ENCODE measurements at regions not wholly inside any gene's neighbourhood (a gene's known extent, or its start where the extent isn't known, plus 50 kb on each side); places are given as distances from the start of the nearest gene placed in this dataset.

DNA sequence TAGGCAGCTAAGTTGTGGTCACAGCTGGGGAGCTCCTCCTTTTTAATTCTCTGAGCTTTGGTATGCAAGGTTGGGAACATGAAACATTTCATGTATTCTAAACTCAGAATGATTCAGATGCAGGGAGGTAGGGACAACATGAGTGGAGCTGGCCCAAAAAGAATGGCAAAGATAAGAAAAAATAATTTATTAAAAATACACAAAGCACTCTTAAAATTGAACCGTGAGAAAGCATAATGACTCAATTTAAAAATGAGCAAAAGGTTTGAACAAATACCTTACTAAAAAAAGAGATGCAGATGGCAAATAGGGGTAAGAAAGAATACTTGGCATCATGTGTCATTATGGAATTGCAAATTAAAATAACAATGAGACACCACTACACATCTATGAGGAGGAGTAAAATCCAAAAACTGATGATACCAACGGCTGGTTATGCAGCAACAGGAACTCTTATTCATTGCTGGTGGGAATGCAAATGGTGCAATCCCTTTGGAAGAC, 175.6 kb upstream of the IRX3 start:
- Histone ChIP-seq H3K36me3 (ENCODE audit: control insufficient read depth in 2 of 2, insufficient read depth in 1 of 2, low read length in 2 of 2) (no peaks in the 10 kb centered on the region), H3K27ac (ENCODE audit: extremely low read depth, low read depth, low read length) (no peak overlapping the region), H3K9me3 (ENCODE audit: control insufficient read depth, insufficient read depth, low read depth, low read length) (no peaks in the 10 kb centered on the region), H3K4me3 (ENCODE audit: low read depth, low read length) (no peak overlapping the region), H3K4me1 (ENCODE audit: control insufficient read depth, insufficient read depth, low read length) (no peaks in the 10 kb centered on the region)
- TF ChIP-seq, protein P1, sequence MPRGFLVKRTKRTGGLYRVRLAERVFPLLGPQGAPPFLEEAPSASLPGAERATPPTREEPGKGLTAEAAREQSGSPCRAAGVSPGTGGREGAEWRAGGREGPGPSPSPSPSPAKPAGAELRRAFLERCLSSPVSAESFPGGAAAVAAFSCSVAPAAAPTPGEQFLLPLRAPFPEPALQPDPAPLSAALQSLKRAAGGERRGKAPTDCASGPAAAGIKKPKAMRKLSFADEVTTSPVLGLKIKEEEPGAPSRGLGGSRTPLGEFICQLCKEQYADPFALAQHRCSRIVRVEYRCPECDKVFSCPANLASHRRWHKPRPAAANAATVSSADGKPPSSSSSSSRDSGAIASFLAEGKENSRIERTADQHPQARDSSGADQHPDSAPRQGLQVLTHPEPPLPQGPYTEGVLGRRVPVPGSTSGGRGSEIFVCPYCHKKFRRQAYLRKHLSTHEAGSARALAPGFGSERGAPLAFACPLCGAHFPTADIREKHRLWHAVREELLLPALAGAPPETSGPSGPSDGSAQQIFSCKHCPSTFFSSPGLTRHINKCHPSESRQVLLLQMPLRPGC (tag by site-specific recombination; IDR thresholded peaks at IDR 0.05): no peak
- TF ChIP-seq, protein P2, sequence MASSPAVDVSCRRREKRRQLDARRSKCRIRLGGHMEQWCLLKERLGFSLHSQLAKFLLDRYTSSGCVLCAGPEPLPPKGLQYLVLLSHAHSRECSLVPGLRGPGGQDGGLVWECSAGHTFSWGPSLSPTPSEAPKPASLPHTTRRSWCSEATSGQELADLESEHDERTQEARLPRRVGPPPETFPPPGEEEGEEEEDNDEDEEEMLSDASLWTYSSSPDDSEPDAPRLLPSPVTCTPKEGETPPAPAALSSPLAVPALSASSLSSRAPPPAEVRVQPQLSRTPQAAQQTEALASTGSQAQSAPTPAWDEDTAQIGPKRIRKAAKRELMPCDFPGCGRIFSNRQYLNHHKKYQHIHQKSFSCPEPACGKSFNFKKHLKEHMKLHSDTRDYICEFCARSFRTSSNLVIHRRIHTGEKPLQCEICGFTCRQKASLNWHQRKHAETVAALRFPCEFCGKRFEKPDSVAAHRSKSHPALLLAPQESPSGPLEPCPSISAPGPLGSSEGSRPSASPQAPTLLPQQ (tag by site-specific recombination; IDR thresholded peaks at IDR 0.05): no peak
- no peak for TF ChIP-seq ZNF664 (tag by site-specific recombination; IDR thresholded peaks at IDR 0.05)
- TF ChIP-seq ZNF426 (tag by site-specific recombination; IDR thresholded peaks at IDR 0.05): no peak
- TF ChIP-seq BCL11B (tag by site-specific recombination; IDR thresholded peaks at IDR 0.05; ENCODE audit: low read depth): no peak
- TF ChIP-seq ZNF354C (tag by site-specific recombination; IDR thresholded peaks at IDR 0.05; ENCODE audit: borderline replicate concordance, low read depth): no peak
- TF ChIP-seq ZNF555 (tag by site-specific recombination; conservative IDR thresholded peaks at IDR 0.05): no peak
- TF ChIP-seq, protein P3, sequence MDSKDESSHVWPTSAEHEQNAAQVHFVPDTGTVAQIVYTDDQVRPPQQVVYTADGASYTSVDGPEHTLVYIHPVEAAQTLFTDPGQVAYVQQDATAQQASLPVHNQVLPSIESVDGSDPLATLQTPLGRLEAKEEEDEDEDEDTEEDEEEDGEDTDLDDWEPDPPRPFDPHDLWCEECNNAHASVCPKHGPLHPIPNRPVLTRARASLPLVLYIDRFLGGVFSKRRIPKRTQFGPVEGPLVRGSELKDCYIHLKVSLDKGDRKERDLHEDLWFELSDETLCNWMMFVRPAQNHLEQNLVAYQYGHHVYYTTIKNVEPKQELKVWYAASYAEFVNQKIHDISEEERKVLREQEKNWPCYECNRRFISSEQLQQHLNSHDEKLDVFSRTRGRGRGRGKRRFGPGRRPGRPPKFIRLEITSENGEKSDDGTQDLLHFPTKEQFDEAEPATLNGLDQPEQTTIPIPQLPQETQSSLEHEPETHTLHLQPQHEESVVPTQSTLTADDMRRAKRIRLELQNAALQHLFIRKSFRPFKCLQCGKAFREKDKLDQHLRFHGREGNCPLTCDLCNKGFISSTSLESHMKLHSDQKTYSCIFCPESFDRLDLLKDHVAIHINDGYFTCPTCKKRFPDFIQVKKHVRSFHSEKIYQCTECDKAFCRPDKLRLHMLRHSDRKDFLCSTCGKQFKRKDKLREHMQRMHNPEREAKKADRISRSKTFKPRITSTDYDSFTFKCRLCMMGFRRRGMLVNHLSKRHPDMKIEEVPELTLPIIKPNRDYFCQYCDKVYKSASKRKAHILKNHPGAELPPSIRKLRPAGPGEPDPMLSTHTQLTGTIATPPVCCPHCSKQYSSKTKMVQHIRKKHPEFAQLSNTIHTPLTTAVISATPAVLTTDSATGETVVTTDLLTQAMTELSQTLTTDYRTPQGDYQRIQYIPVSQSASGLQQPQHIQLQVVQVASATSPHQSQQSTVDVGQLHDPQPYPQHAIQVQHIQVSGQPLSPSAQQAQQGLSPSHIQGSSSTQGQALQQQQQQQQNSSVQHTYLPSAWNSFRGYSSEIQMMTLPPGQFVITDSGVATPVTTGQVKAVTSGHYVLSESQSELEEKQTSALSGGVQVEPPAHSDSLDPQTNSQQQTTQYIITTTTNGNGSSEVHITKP (tag by site-specific recombination; IDR thresholded peaks at IDR 0.05): no peak
- TF ChIP-seq ZNF221 (tag by site-specific recombination; IDR thresholded peaks at IDR 0.05; ENCODE audit: borderline replicate concordance): no peak
- TF ChIP-seq, protein P4, sequence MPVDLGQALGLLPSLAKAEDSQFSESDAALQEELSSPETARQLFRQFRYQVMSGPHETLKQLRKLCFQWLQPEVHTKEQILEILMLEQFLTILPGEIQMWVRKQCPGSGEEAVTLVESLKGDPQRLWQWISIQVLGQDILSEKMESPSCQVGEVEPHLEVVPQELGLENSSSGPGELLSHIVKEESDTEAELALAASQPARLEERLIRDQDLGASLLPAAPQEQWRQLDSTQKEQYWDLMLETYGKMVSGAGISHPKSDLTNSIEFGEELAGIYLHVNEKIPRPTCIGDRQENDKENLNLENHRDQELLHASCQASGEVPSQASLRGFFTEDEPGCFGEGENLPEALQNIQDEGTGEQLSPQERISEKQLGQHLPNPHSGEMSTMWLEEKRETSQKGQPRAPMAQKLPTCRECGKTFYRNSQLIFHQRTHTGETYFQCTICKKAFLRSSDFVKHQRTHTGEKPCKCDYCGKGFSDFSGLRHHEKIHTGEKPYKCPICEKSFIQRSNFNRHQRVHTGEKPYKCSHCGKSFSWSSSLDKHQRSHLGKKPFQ (tag by site-specific recombination; IDR thresholded peaks at IDR 0.05): no peak
- TF ChIP-seq, protein P5, sequence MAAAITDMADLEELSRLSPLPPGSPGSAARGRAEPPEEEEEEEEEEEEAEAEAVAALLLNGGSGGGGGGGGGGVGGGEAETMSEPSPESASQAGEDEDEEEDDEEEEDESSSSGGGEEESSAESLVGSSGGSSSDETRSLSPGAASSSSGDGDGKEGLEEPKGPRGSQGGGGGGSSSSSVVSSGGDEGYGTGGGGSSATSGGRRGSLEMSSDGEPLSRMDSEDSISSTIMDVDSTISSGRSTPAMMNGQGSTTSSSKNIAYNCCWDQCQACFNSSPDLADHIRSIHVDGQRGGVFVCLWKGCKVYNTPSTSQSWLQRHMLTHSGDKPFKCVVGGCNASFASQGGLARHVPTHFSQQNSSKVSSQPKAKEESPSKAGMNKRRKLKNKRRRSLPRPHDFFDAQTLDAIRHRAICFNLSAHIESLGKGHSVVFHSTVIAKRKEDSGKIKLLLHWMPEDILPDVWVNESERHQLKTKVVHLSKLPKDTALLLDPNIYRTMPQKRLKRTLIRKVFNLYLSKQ (tag by site-specific recombination; IDR thresholded peaks at IDR 0.05; ENCODE audit: borderline replicate concordance): no peak
- TF ChIP-seq, protein P6, sequence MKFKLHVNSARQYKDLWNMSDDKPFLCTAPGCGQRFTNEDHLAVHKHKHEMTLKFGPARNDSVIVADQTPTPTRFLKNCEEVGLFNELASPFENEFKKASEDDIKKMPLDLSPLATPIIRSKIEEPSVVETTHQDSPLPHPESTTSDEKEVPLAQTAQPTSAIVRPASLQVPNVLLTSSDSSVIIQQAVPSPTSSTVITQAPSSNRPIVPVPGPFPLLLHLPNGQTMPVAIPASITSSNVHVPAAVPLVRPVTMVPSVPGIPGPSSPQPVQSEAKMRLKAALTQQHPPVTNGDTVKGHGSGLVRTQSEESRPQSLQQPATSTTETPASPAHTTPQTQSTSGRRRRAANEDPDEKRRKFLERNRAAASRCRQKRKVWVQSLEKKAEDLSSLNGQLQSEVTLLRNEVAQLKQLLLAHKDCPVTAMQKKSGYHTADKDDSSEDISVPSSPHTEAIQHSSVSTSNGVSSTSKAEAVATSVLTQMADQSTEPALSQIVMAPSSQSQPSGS (tag by site-specific recombination; IDR thresholded peaks at IDR 0.05; ENCODE audit: low read depth): no peak
- TF ChIP-seq HOXD13 (CRISPR knock-in tag; IDR thresholded peaks at IDR 0.05; ENCODE audit: borderline replicate concordance): no peak
- TF ChIP-seq RBAK (tag by site-specific recombination; IDR thresholded peaks at IDR 0.05): no peak
- TF ChIP-seq ZNF112 (tag by site-specific recombination; IDR thresholded peaks at IDR 0.05): no peak
- TF ChIP-seq ZNF24 (tag by site-specific recombination; IDR thresholded peaks at IDR 0.05): no peak
- no peak for TF ChIP-seq ZSCAN30 (tag by site-specific recombination; IDR thresholded peaks at IDR 0.05)
- no peak for TF ChIP-seq ZNF501 (tag by site-specific recombination; IDR thresholded peaks at IDR 0.05)
- TF ChIP-seq FEZF1 (tag by site-specific recombination; IDR thresholded peaks at IDR 0.05): no peak
- ChIA-PET POLR2A (no interaction called here), CTCF (no interaction called here)
